ENCODE measurements at regions not wholly inside any gene's neighbourhood (a gene's known extent, or its start where the extent isn't known, plus 50 kb on each side); places are given as distances from the start of the nearest gene placed in this dataset.

GRCh38 chr2:60029566-60029883, 523.9 kb downstream of the BCL11A start:
- no peak for TF ChIP-seq GATA3 (IDR thresholded peaks at IDR 0.05; ENCODE audit: low read depth, low read length)
- TF ChIP-seq GATA2 (IDR thresholded peaks at IDR 0.05; ENCODE audit: low read depth, low read length): no peak
